HG02678 (cell line): ENCODE measurements at regions not wholly inside any gene's neighbourhood (a gene's known extent, or its start where the extent isn't known, plus 50 kb on each side); places are given as distances from the start of the nearest gene placed in this dataset.
"Not testable (repeated sequence)": the region's sequence is repeated elsewhere in the genome, so short reads cannot be mapped to it uniquely, and the experiment has no call there.

Source experiments
- ATAC-seq: cut with Tn5 transposase; IDR thresholded peaks from one replicate; pipeline ENCODE4 v1.9.1; 2021; ENCODE audit warnings: mild to moderate bottlenecking, moderate library complexity; ENCODE audit not compliant: unreplicated experiment

DNA sequence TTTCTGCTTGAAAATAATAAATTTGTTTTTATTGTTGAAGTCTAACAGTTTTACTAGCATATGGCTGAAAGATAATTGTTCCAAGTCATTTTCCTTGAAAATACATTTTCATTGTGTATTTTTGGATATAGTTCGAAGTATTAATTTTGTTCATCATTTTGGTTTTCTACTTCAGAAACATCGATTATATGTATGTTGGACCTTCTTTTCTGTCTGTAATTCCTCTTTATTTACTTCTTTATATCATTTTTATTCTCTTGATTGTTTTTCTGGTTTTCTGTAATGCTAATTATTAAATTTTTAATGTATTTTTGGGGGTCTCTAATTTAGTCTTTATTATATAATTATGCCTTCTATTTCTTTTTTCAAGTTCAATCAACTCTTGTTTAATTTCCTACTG is 407.1 kb upstream of the FRG1 start:
- ATAC-seq, result no peak

DNA sequence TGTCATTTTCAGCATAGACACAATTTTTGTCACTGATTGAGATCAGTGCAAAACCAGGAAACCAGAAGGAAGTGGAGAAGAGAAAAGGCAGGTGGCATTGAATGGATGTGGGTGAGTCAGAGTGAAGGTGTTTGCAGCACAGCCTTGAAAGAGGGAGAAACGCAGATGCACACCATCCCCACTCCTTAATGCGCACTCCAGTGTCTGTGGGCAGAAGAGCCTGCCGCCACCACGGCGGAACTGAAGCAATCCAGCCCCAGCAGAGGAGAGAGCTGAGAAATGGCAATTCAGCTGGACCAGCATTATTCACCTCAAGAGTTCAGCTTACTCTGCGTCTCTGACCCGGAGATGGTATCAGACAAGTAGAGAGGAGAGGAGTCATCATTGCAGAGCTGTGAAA is 393.1 kb upstream of the FRG1 start:
- ATAC-seq, result no peak

DNA sequence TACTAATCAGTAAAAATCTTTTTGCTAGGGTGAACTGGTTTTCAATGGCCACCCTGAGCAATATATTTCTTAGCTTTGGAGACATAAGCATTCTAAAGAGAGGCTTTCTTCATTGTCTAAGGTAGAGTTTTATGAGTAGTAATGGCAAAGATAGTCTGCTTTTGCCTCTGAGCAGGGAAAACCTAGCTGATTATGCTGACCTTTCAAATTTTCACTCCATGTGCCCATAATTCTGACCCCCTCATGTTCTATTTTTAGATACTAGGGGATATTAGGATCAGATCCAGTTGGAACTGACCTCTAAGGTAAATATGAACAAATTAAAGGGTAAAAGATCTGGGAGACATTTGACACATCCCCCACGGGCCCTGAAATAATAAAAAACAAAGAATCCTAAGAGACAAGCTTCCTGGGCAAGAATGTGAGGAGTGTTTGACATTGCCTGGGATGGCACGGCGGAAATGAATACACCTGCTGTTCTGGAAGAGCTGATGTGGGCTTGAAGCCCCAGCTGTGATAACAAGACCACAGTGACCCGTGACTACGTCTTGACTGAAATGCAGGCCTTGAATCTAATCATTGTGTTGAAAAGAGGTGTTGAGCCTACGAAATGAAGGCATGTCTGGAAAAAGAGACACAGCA is 392.1 kb upstream of the FRG1 start:
- ATAC-seq, result no peak

DNA sequence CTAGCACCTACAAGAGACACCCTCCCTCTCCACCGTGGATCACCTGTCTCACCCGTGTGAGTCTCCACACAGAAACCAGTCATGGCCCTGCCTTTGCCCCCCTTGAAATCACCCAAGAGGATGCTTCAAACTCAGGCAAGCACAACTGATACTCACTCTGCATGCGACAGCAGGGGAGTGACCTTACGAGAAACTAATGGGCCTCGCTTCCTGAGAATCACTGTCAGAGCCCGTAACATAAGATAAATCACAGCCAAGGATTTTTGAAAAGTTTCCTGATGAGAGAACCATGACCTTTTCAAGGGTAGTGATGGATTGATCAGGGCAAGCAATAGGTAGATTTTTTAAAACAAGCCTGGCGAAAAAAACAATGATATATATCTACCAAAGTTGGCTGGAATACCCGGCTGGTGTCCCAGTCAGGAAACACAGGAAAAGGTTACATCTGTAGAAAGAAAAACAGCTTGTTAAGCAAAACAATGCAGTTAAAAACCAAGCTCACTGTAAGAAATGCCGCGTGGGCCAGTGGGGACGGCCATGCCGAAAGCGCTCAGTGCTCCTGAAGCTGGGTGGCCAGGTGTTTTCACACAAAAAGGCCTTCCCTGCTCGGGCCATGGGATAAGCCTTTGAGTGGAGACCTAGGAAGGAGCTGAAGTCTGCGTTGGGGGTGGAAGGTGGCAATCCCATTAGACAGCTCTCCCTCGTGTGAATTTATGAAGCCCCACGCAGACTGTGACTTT is 388.6 kb upstream of the FRG1 start:
- not testable (repeated sequence) for ATAC-seq

DNA sequence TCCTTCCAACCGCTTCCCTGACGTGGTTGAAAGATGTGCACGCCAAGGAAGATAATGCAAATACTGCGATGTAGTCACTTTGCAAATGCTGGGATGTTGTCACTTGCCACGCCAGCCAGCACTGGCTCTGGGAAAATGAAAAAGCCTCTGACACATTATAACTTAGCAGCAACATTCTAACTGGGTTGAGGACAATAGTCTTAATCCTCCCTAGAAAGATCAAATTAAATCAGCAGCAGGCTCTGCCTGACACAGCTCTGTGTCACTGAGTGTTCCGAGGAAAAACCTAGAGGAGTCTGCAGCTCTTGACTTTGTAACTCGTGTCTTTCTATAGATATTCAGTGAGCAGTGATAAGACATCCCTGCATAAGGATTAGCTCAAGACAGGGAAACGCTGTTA is 380.1 kb upstream of the FRG1 start:
- ATAC-seq, result not testable (repeated sequence)

DNA sequence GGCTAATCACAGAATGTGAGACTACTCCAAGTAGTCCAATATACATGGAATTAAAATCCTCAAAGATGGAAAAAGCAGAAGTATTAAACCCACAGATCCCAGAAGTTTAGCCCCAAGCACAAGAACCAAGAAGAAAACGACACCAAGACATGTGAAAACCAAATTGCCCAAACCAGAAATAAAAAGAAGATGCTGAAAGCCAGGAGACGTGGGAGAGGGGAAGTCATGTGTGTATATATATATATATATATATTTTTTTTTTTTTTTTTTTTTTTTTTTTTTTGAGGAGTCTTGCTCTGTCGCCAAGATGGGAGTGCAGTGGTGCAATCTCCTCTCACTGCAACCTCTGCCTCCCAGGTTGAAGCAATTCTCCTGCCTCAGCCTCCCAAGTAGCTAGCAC is 376.9 kb upstream of the FRG1 start:
- not testable (repeated sequence) for ATAC-seq

DNA sequence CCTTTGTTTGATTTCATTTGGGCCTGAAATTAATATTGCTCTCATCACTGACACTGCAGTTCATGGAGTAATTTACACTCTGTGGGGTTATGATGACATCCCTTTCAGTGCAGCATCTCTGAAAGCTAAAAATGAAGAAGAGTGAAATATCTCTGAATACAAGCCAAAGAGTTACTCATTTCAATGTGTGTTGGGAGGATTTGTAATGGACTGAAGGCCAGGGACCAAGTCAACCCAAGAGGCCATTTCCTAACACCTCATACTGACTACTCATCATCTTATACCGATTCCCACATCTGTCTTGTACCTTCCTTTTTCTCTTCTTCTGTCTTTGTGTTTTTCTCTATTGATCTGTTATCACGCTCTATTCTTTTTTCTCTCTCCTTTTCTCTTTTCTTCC is 374.4 kb upstream of the FRG1 start:
- not testable (repeated sequence) for ATAC-seq

DNA sequence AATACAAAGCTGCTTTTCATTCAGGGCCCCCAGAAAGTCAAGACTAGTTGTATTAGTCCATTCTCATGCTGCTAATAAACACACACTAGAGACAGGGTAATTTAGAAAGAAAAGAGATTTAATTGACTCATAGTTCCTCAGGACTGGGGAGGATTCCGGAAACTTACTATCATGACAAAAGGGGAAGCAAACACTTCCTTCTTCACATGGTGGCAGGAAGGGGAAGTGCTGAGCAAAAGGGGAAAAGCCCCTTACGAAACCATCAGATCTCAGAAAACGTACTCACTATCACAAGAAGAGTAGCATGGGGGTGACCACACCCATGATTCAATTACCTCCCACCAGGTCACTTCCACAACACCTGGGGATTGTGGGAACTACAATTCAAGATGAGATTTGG is 373.8 kb upstream of the FRG1 start:
- ATAC-seq, result not testable (repeated sequence)

DNA sequence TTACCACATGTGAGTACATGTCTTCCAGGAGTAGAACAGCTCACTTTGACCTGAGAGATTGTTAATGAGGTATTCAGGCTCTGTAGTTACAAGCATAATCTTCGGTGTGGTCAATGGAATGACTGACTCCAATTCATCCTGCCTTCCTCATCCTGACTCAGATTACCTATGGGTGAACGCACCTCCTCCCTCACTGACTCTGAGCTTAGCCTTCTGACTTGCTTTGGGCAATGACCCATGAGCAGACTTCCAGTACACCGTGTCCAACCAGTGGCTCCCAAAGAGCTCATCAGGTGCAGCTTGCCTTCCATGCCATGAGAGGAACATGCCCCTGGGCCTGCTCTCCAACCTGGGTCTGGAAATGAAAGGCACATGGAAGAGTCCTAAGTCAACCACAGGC is 361.0 kb upstream of the FRG1 start:
- not testable (repeated sequence) for ATAC-seq

DNA sequence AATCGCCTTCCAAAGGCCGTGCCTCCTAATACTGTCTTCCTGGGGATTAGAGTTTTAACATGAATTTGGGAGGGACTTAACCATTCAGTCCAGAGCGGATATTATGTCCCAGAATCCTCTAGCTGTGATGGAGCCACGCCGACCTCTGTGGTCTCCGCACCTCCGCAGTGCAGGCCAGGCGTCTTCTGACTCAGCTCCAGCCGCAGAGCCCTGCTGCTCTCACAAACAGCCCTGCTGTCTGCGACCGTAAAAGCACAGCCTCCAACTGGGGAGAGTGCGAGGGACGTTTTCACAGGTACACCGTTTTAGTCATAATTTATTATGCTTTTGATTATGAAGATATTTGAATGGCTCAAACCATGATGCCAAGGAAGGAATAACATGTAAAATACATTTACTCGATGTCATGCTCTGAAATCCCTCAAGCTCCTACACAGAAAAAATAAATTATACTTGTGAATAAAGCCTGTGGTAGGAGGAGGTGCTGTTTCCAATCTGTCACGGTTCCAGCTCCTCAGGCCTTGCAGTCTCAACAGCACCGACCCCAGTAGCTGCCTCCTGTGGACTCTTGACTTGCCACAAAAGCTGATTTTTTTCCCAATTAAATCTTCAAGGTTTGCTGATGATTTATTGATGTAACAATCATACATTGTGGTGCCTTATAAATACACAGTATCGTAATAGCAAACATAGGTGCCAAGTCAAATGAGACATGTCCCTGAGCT is 353.6 kb upstream of the FRG1 start:
- ATAC-seq, result not testable (repeated sequence)

DNA sequence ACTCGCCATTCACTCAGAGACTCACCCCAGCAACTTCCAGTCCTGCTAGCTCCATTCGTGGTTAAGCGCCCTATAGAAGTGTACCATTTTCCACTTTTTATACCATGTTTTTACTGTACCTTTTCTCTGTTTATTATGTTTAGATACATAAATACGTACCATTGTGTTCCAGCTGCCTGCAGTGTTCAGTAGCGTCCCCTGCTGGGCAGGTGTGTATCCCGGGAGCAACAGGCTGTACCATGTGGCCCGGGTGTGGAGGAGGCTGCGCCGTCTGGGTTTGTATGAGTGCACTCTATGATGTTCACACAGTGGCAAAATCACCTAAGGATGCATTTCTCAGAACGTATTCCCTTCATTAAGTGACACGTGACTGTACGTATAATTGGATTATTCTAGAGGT is 351.5 kb upstream of the FRG1 start:
- not testable (repeated sequence) for ATAC-seq

DNA sequence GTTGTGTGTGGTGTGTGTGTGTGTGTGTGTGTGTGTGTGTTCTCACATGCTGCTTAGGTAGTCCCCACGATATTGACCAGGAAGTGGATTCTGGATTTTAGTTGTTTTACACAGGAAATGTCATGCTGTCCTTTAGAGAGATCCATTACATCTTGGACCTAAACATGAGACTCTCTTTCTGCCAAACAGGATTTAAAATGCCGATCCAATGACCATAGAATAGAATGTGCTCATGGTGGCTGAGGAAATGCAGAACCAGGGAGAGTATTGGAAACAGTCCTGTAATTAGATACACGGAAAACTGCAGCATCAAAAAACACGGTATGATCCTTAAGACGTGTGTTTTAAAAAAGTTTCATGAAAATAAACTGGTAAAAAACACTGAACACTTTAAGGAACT is 347.8 kb upstream of the FRG1 start:
- no peak for ATAC-seq

DNA sequence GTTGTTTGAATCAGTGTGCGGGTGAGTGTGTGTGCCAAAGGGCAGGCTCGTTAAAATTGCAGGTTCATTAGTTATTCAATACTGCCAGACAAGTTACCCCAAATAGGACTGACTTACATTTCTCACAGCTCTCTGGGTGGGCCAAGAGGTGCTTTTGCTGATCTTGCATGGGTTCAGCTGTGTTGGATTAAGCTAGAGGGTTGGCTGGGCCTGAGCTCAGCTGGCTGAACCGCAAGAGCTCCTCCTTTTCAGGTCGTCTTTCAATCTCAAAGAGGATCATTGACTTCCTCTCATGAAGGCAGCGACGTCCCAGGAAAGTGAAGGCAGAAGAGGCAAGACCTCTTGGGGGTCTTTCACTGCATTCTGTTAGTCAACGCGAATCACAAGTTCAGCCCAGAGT is 343.3 kb upstream of the FRG1 start:
- no peak for ATAC-seq

DNA sequence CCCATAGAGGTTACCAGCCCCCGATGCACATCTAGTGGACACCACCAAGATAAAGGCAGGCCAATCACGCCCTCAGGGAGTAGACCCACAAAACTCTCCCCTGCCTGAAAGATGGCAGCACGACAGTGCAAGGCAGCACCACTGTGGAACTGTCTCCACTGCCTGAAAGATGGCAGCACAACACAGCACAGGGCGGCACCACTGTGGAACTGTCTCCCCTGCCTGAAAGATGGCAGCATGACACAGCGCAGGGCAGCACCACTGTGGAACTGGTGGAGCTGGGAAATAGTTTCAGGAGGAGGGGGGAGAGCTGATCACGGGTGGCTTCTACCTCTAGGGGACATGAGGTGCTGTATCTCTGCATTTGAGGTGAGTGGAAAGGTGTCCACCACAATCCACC is 340.4 kb upstream of the FRG1 start:
- no peak for ATAC-seq

DNA sequence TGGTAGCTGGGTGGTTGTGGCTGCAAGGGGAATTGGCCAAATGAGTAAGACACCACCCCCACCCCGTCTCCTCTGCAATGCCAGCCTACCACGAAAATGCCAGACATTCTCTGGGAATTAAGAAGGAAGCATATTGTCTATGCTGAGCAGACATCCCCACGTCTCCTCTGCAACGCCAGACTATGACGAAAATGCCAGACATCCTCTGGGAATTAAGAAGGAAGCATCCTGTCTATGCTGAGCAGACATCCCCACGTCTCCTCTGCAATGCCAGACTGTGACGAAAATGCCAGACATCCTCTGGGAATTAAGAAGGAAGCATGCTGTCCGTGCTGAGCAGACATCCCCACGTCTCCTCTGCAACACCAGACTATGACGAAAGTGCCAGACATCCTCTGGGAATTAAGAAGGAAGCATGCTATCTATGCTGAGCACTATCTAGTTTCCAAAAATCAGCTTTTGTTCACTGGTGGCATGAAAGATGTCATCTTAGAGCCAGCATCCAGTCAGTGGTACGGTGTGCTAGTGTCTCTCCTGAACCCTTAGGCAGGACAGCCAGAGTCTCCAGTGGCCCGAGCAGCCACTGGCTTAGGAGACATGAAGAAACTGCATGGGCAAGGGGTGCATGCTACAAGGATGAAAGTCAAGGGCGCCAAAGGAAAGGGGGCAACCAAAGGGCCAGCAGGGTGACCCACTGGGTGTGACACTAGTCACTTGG is 339.8 kb upstream of the FRG1 start:
- no peak for ATAC-seq

DNA sequence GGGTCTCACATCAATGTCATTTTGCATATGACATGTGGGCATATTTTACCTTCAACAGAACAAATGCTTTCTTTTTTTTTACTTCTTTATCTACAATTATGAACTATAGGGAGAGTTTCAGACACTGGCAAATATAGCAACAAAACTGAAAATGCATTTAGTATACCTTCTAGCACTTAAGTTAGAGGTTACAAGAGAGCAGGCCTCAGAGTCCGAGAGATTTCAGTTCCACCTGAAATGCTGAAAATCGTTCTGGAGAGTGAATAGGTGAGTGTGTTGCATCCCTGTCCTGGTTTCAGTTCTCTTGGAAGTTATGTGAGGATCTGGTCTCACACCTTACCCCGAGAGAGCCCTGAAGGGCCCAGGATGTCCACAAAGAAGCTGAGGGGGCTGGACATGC is 337.8 kb upstream of the FRG1 start:
- not testable (repeated sequence) for ATAC-seq

DNA sequence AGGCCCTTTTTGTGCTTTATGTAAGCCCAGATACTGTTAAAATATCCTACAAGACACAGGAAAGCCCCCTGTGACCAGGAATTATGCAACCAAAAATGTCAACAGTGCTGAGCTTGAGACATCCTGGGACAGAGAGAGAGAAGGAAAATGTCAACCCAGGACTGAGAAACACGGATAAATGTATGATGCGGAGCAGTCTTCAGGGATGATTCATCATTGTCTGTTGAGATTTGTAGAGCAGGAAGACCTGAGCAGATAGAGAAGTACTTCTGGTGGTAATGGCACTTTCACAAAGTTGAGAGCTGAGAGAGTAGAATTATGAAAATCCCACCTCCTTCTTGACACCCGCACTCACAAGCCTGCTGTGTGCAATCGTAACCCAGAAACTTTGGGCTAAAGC is 330.1 kb upstream of the FRG1 start:
- ATAC-seq, result not testable (repeated sequence)

DNA sequence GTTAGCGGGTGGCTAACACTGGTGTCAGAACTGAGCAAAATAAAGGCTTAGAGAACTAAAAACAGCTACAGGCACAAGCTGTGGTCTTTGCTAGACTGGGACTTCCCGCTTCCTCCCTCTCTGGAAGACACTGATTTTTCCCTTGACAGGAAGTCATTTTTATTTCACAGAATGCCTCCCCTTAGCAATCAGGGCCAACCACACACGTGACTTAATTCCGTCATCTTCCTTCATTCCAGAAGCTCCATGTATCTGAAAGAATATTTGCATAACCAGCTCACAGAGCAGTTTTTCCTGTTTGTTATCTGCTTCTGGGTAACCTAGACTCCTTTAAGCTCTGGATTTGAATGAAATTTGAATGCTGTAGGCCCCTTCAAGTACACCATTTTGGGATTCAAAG is 327.5 kb upstream of the FRG1 start:
- ATAC-seq, result no peak

DNA sequence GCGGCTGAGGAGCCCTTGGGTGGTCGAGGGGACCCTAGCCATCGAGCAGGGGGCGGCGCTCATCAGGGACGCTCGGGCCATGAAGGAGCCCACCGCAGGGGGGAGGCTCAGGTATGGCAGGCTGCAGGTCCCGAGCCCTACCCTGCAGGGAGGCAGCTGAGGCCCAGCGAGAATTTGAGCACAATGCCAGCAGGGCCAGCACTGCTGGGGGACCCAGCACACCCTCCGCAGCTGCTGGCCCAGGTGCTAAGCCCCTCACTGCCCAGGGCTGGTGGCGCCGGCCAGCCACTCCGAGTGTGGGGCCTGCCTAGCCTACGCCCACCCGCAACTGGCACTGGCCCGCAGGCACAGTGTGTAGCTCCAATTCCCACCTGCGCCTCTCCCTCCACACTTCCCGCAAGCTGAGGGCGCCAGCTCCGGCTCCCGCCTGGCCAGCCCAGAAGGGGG is 325.4 kb upstream of the FRG1 start:
- no peak for ATAC-seq

DNA sequence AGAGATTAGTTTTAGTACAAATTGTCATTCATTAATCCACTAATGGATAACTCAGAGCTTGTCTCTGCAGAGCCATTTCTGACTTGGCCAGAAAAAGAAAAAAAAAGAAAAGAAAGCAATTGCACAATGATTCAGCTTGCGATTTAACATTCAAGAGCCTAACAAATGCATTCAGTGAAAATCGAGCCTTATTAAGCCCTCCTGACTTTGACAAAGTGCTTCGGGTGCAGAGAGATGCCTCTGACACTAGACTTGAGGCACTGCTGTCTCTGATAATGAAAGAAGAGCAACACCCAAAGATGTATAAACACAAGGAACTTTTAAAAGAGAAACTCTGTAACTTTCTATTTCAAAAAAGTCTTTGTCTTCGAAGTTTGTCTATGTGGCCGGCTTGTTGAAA is 322.9 kb upstream of the FRG1 start:
- not testable (repeated sequence) for ATAC-seq
